ENCODE measurements at regions not wholly inside any gene's neighbourhood (a gene's known extent, or its start where the extent isn't known, plus 50 kb on each side); places are given as distances from the start of the nearest gene placed in this dataset.

- H3K4me2 ChIP-seq (ENCODE audit: low read depth, low read length): peak overlapping the region; percentile 21; the same call in 1 of the 2 replicates
- no peaks in the 10 kb centered on the region for H3K27me3 ChIP-seq (replicated peaks; ENCODE audit: insufficient read depth, low read length)
- peak overlapping the region; percentile 10; the same call in 1 of the 2 replicates for H2AFZ ChIP-seq (ENCODE audit: low read length)
- H3K79me2 ChIP-seq (ENCODE audit: low read length): no peaks in the 10 kb centered on the region
- no peak overlapping the region for H3K9ac ChIP-seq (ENCODE audit: low read length)
- H3K9me2 ChIP-seq (replicated peaks; ENCODE audit: insufficient read depth, low read length): no peaks in the 10 kb centered on the region
- H3K27ac ChIP-seq (ENCODE audit: low read length): no peak overlapping the region
- no peaks in the 10 kb centered on the region for H3K9me3 ChIP-seq (replicated peaks; ENCODE audit: insufficient read depth, low read length)
- no peak for TF ChIP-seq EZH2phosphoT487 (IDR thresholded peaks at IDR 0.05; ENCODE audit: low read length)
- peak; percentile 87 for TF ChIP-seq CTCF (IDR thresholded peaks at IDR 0.05; ENCODE audit: low read length)
- TF ChIP-seq EZH2 (optimal IDR thresholded peaks at IDR 0.05; ENCODE audit: low read depth, low read length): no peak
- peaks cover 19% of the 10 kb centered on the region for H3K4me1 ChIP-seq (ENCODE audit: low read length)
- peak; percentile 85 for DNase-seq
- H4K20me1 ChIP-seq (ENCODE audit: insufficient read depth, low read length): no peaks in the 10 kb centered on the region
- H3K36me3 ChIP-seq (replicated peaks; ENCODE audit: insufficient read depth, low read length): no peaks in the 10 kb centered on the region
- H3K4me3 ChIP-seq (ENCODE audit: low read length): no peak overlapping the region
- H3F3A ChIP-seq (ENCODE audit: insufficient read depth, low read length): no peaks in the 10 kb centered on the region
Measured at GRCh38 chr7:113774182-113774807, 144.5 kb downstream of the PPP1R3A start.

GRCh38 chr7:113770146-113770738 is 148.6 kb downstream of the PPP1R3A start:
- no peak overlapping the region for H3K27ac ChIP-seq (ENCODE audit: low read length)
- no peaks in the 10 kb centered on the region for H3K9me3 ChIP-seq (replicated peaks; ENCODE audit: insufficient read depth, low read length)
- no peak overlapping the region for H3K4me2 ChIP-seq (ENCODE audit: low read depth, low read length)
- no peak for TF ChIP-seq EZH2phosphoT487 (IDR thresholded peaks at IDR 0.05; ENCODE audit: low read length)
- no peak for TF ChIP-seq CTCF (IDR thresholded peaks at IDR 0.05; ENCODE audit: low read length)
- no peak for TF ChIP-seq EZH2 (optimal IDR thresholded peaks at IDR 0.05; ENCODE audit: low read depth, low read length)
- H3K4me3 ChIP-seq (ENCODE audit: low read length): no peak overlapping the region
- no peaks in the 10 kb centered on the region for H3K27me3 ChIP-seq (replicated peaks; ENCODE audit: insufficient read depth, low read length)
- H3K36me3 ChIP-seq (replicated peaks; ENCODE audit: insufficient read depth, low read length): no peaks in the 10 kb centered on the region
- H3K9ac ChIP-seq (ENCODE audit: low read length): no peak overlapping the region
- H3F3A ChIP-seq (ENCODE audit: insufficient read depth, low read length): peaks cover 4% of the 10 kb centered on the region; the same call in 1 of the 2 replicates
- H3K79me2 ChIP-seq (ENCODE audit: low read length): no peaks in the 10 kb centered on the region
- 0 out of 2 replicates have a peak overlapping the region, but pooled peaks have one; percentile 36 for H2AFZ ChIP-seq (ENCODE audit: low read length)
- H3K9me2 ChIP-seq (replicated peaks; ENCODE audit: insufficient read depth, low read length): no peaks in the 10 kb centered on the region
- H4K20me1 ChIP-seq (ENCODE audit: insufficient read depth, low read length): no peaks in the 10 kb centered on the region
- no peak for DNase-seq
- peaks cover 38% of the 10 kb centered on the region for H3K4me1 ChIP-seq (ENCODE audit: low read length)

- no peaks in the 10 kb centered on the region for H3K36me3 ChIP-seq (replicated peaks; ENCODE audit: insufficient read depth, low read length)
- H3K4me2 ChIP-seq (ENCODE audit: low read depth, low read length): peak overlapping the region; percentile 61
- no peaks in the 10 kb centered on the region for H3K27me3 ChIP-seq (replicated peaks; ENCODE audit: insufficient read depth, low read length)
- DNase-seq: peak; percentile 63
- peak overlapping the region; percentile 45; the same call in 1 of the 2 replicates for H3K27ac ChIP-seq (ENCODE audit: low read length)
- no peak overlapping the region for H3K9ac ChIP-seq (ENCODE audit: low read length)
- H4K20me1 ChIP-seq (ENCODE audit: insufficient read depth, low read length): no peaks in the 10 kb centered on the region
- peaks cover 30% of the 10 kb centered on the region for H3K4me1 ChIP-seq (ENCODE audit: low read length)
- no peaks in the 10 kb centered on the region for H3K9me3 ChIP-seq (replicated peaks; ENCODE audit: insufficient read depth, low read length)
- peak overlapping the region; percentile 36; the same call in 1 of the 2 replicates for H2AFZ ChIP-seq (ENCODE audit: low read length)
- H3K9me2 ChIP-seq (replicated peaks; ENCODE audit: insufficient read depth, low read length): no peaks in the 10 kb centered on the region
- H3K79me2 ChIP-seq (ENCODE audit: low read length): no peaks in the 10 kb centered on the region
- TF ChIP-seq CTCF (IDR thresholded peaks at IDR 0.05; ENCODE audit: low read length) (peak; percentile 34; the same call in 1 of the 2 replicates), EZH2phosphoT487 (IDR thresholded peaks at IDR 0.05; ENCODE audit: low read length) (no peak)
- H3F3A ChIP-seq (ENCODE audit: insufficient read depth, low read length): peaks cover 4% of the 10 kb centered on the region; the same call in 1 of the 2 replicates
- peak overlapping the region; percentile 11 for H3K4me3 ChIP-seq (ENCODE audit: low read length)
Measured at GRCh38 chr7:113768387-113768786, 150.4 kb downstream of the PPP1R3A start.
